ENCODE measurements at regions not wholly inside any gene's neighbourhood (a gene's known extent, or its start where the extent isn't known, plus 50 kb on each side); places are given as distances from the start of the nearest gene placed in this dataset.

DNA sequence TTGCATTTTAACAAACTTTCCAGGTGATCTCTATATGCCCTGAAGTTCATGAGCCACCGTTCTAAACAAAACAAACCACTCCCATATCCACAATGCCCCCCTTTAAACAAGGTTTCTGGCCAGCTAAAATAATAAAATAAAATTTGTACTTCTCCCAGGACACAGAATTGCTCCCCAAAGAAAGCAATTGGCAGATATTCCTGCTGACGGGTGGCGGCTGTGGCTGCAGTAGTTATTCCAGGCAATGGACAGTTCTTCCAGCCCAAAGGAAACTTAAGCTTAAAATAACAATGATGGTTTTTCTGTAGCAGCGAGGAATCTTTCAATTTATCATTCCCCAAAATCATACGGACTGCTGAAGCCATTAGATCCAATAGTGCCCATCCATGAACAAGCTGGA is 260.5 kb upstream of the ZNF521 start:
- TF ChIP-seq, protein P1, sequence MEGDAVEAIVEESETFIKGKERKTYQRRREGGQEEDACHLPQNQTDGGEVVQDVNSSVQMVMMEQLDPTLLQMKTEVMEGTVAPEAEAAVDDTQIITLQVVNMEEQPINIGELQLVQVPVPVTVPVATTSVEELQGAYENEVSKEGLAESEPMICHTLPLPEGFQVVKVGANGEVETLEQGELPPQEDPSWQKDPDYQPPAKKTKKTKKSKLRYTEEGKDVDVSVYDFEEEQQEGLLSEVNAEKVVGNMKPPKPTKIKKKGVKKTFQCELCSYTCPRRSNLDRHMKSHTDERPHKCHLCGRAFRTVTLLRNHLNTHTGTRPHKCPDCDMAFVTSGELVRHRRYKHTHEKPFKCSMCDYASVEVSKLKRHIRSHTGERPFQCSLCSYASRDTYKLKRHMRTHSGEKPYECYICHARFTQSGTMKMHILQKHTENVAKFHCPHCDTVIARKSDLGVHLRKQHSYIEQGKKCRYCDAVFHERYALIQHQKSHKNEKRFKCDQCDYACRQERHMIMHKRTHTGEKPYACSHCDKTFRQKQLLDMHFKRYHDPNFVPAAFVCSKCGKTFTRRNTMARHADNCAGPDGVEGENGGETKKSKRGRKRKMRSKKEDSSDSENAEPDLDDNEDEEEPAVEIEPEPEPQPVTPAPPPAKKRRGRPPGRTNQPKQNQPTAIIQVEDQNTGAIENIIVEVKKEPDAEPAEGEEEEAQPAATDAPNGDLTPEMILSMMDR (IDR thresholded peaks at IDR 0.05; ENCODE audit: borderline replicate concordance, extremely low read depth, low read length, poor library complexity, severe bottlenecking): no peak
- TF ChIP-seq EZH2 (IDR thresholded peaks at IDR 0.05; ENCODE audit: borderline replicate concordance, low read depth, low read length, severe bottlenecking): no peak
